ENCODE measurements at regions not wholly inside any gene's neighbourhood (a gene's known extent, or its start where the extent isn't known, plus 50 kb on each side); places are given as distances from the start of the nearest gene placed in this dataset.

- TF ChIP-seq CTCF (IDR thresholded peaks at IDR 0.05) (no peak), FOXJ3 (CRISPR knock-in tag; IDR thresholded peaks at IDR 0.05) (no peak), RXRA (IDR thresholded peaks at IDR 0.05; ENCODE audit: borderline replicate concordance, low read depth) (no peak), REST (IDR thresholded peaks at IDR 0.05; ENCODE audit: low read depth, low read length) (no peak)
These were observed 166.4 kb downstream of the TANC2 start (continued) for GRCh38 chr17:63132459-63132911.

GRCh38 chr17:63133491-63133890 lies 167.5 kb downstream of the TANC2 start:
- Histone ChIP-seq H3K4me2 (no peak overlapping the region), H4K20me1 (ENCODE audit: insufficient read depth) (no peaks in the 10 kb centered on the region), H3K9ac (no peak overlapping the region), H3K36me3 (replicated peaks in 1 of 2; ENCODE audit: control insufficient read depth in 1 of 2, insufficient read depth in 2 of 2, low read length in 1 of 2) (peaks cover 4 to 24% of the 10 kb centered on the region in 2 experiments), H3K4me3 (ENCODE audit: low read depth in 2 of 2, low read length in 1 of 2) (no peak overlapping the region), H3K4me1 (ENCODE audit: control insufficient read depth in 1 of 2, insufficient read depth in 2 of 2, low read depth in 1 of 2, low read length in 1 of 2) (peaks cover 0 to 4% of the 10 kb centered on the region in 2 experiments; a peak in 3 of 4 replicates), H3F3A (replicated peaks; ENCODE audit: insufficient read depth) (peaks cover 22% of the 10 kb centered on the region), H3K27ac (ENCODE audit: low read depth in 2 of 2, low read length in 1 of 2) (no peak overlapping the region), H3K79me2 (ENCODE audit: insufficient read depth) (peaks cover 51% of the 10 kb centered on the region), H3K27me3 (ENCODE audit: insufficient read depth) (no peaks in the 10 kb centered on the region), H2AFZ (ENCODE audit: low read depth) (no peak overlapping the region), H3K9me2 (no peaks in the 10 kb centered on the region), H3K9me3 (no peaks in the 10 kb centered on the region)
- CTCF ChIA-PET = interaction anchor here (0.6 to 3.0 kb wide), 4 partner anchors 17 to 429 kb away, joined by 3 to 14 read pairs (median 5); no protein-coding TSS in a partner anchor
- POLR2A ChIA-PET = no interaction called here
- no peak for DNase-seq
- TF ChIP-seq USF2 (IDR thresholded peaks at IDR 0.05; ENCODE audit: borderline replicate concordance, low read depth, low read length) = no peak
- no peak for TF ChIP-seq ZBTB33 (IDR thresholded peaks at IDR 0.05; ENCODE audit: borderline replicate concordance, low read depth)
- no peak for TF ChIP-seq FOXM1 (IDR thresholded peaks at IDR 0.05; ENCODE audit: low read depth)
- no peak for TF ChIP-seq CHD2 (IDR thresholded peaks at IDR 0.05; ENCODE audit: low read length, partially characterized antibody)
- TF ChIP-seq YY1 (IDR thresholded peaks at IDR 0.05; ENCODE audit: low read depth) = no peak
- TF ChIP-seq NFIC (IDR thresholded peaks at IDR 0.05; ENCODE audit: borderline replicate concordance) = no peak
- no peak for TF ChIP-seq REST (IDR thresholded peaks at IDR 0.05; ENCODE audit: low read depth, low read length)
- TF ChIP-seq RCOR1 (IDR thresholded peaks at IDR 0.05; ENCODE audit: low read length) = no peak
- TF ChIP-seq RAD21 (IDR thresholded peaks at IDR 0.05; ENCODE audit: low read length) = no peak
- no peak for TF ChIP-seq IRF3 (IDR thresholded peaks at IDR 0.05; ENCODE audit: low read depth, low read length)
- no peak for TF ChIP-seq EZH2phosphoT487 (IDR thresholded peaks at IDR 0.05; ENCODE audit: borderline replicate concordance, low read depth)
- TF ChIP-seq FOXJ3 (CRISPR knock-in tag; IDR thresholded peaks at IDR 0.05) = no peak
- no peak for TF ChIP-seq MEF2A (IDR thresholded peaks at IDR 0.05; ENCODE audit: borderline replicate concordance, low read depth)
- TF ChIP-seq POLR2AphosphoS5 (IDR thresholded peaks at IDR 0.05; ENCODE audit: low read depth, low read length) = no peak
- TF ChIP-seq MAX (IDR thresholded peaks at IDR 0.05; ENCODE audit: low read depth) = no peak
